H9 (cell line): ENCODE measurements at regions not wholly inside any gene's neighbourhood (a gene's known extent, or its start where the extent isn't known, plus 50 kb on each side); places are given as distances from the start of the nearest gene placed in this dataset.

ENCODE experiments used
- DNase-seq: peaks from one replicate; pipeline ENCODE4 v3.0.0-alpha.2; 2017
- H2AFZ ChIP-seq: one replicate; pipeline ENCODE4 v1.6.1; 2013; ENCODE audit warnings: mild to moderate bottlenecking, low read length, control low read depth, moderate library complexity
- H2AK5ac ChIP-seq: 2 replicates; pipeline ENCODE4 v1.6.1; 2013; ENCODE audit warnings: low read length, control low read depth, mixed read lengths; ENCODE audit not compliant: insufficient read length
- H2BK120ac ChIP-seq: one replicate; pipeline ENCODE4 v1.6.1; 2013; ENCODE audit warnings: low read depth, mild to moderate bottlenecking, low read length, control low read depth, inconsistent platforms; ENCODE audit not compliant: poor library complexity, severe bottlenecking
- H2BK12ac ChIP-seq: 2 replicates; pipeline ENCODE4 v1.6.1; 2013; ENCODE audit warnings: low read length, control low read depth, mixed read lengths, low read depth; ENCODE audit not compliant: insufficient read length
- H2BK15ac ChIP-seq: 2 replicates; pipeline ENCODE4 v1.6.1; 2013; ENCODE audit warnings: low read depth, low read length, control low read depth
- H2BK20ac ChIP-seq: one replicate; pipeline ENCODE4 v1.6.1; 2013; ENCODE audit warnings: low read depth, mild to moderate bottlenecking, low read length, control low read depth, inconsistent platforms; ENCODE audit not compliant: poor library complexity, severe bottlenecking
- H2BK5ac ChIP-seq: 2 replicates; pipeline ENCODE4 v1.6.1; 2013; ENCODE audit warnings: low read length, control low read depth, mixed read lengths; ENCODE audit not compliant: insufficient read length
- H3K14ac ChIP-seq: 2 replicates; pipeline ENCODE4 v1.6.1; 2013; ENCODE audit warnings: low read length, control low read depth; ENCODE audit not compliant: insufficient read depth
- H3K18ac ChIP-seq: 2 replicates; pipeline ENCODE4 v1.6.1; 2013; ENCODE audit warnings: low read depth, mild to moderate bottlenecking, mixed read lengths, low read length, control low read depth; ENCODE audit not compliant: insufficient read length
- H3K23ac ChIP-seq: 2 replicates; pipeline ENCODE4 v1.6.1; 2013; ENCODE audit warnings: low read length, control low read depth, mixed read lengths, low read depth; ENCODE audit not compliant: insufficient read length
- H3K23me2 ChIP-seq: 2 replicates; pipeline ENCODE4 v1.6.1; 2013; ENCODE audit warnings: low read depth, mild to moderate bottlenecking, mixed read lengths, low read length, control low read depth; ENCODE audit not compliant: insufficient read length, poor library complexity, severe bottlenecking
- H3K27ac ChIP-seq: 2 replicates; pipeline ENCODE4 v1.5.1; 2013; ENCODE audit warnings: low read length, control low read depth, mixed read lengths, low read depth; ENCODE audit not compliant: insufficient read length
- H3K27me3 ChIP-seq: 2 replicates; pipeline ENCODE4 v1.6.1; 2013; ENCODE audit warnings: low read length, control low read depth, inconsistent platforms; ENCODE audit not compliant: insufficient read depth
- H3K4ac ChIP-seq: 2 replicates; pipeline ENCODE4 v1.6.1; 2013; ENCODE audit warnings: low read depth, mild to moderate bottlenecking, control low read depth, inconsistent platforms, low read length, moderate library complexity
- H3K4me1 ChIP-seq: 2 replicates; pipeline ENCODE4 v1.6.1; 2013; ENCODE audit warnings: low read length, control low read depth, inconsistent platforms; ENCODE audit not compliant: insufficient read depth
- H3K4me2 ChIP-seq: 2 replicates; pipeline ENCODE4 v1.6.1; 2013; ENCODE audit warnings: low read length, control low read depth, mixed read lengths; ENCODE audit not compliant: insufficient read length, insufficient read depth
- H3K56ac ChIP-seq: 2 replicates; pipeline ENCODE4 v1.6.1; 2013; ENCODE audit warnings: low read depth, mild to moderate bottlenecking, mixed read lengths, low read length, control low read depth; ENCODE audit not compliant: insufficient read length
- H3K79me1 ChIP-seq: 2 replicates; pipeline ENCODE4 v1.6.1; 2013; ENCODE audit warnings: low read depth, mild to moderate bottlenecking, moderate library complexity, low read length, control low read depth, inconsistent platforms; ENCODE audit not compliant: insufficient read depth, poor library complexity, severe bottlenecking
- H3K79me2 ChIP-seq: 2 replicates; pipeline ENCODE4 v1.6.1; 2013; ENCODE audit warnings: low read length, control low read depth, inconsistent platforms; ENCODE audit not compliant: insufficient read depth
- H3K9ac ChIP-seq: 2 replicates; pipeline ENCODE4 v1.6.1; 2013; ENCODE audit warnings: low read length, control low read depth, mixed read lengths; ENCODE audit not compliant: insufficient read length; ENCODE audit errors: extremely low read depth
- H3K9me3 ChIP-seq: one replicate; pipeline ENCODE4 v1.6.1; 2013; ENCODE audit warnings: low read depth, low read length, inconsistent platforms; ENCODE audit not compliant: control insufficient read depth
- H3T11ph ChIP-seq: one replicate; pipeline ENCODE4 v1.6.1; 2013; ENCODE audit warnings: mild to moderate bottlenecking, low read length, control low read depth, inconsistent platforms
- H4K20me1 ChIP-seq: one replicate; pipeline ENCODE4 v1.6.1; 2013; ENCODE audit not compliant: control insufficient read depth, insufficient read length, insufficient read depth
- H4K5ac ChIP-seq: 2 replicates; pipeline ENCODE4 v1.6.1; 2013; ENCODE audit warnings: low read depth, mild to moderate bottlenecking, mixed read lengths, low read length, control low read depth; ENCODE audit not compliant: insufficient read length
- H4K8ac ChIP-seq: replicated peaks from 2 replicates; pipeline ENCODE4 v1.6.1; 2013; ENCODE audit warnings: low read length, control low read depth, mixed read lengths, low read depth; ENCODE audit not compliant: insufficient read length
- H4K91ac ChIP-seq: 2 replicates; pipeline ENCODE4 v1.6.1; 2013; ENCODE audit warnings: low read depth, mild to moderate bottlenecking, moderate library complexity, mixed read lengths, low read length, control low read depth; ENCODE audit not compliant: insufficient read length
- H3K27ac Mint-ChIP-seq, 3 experiments: 2 replicates in 2 of 3; 3 replicates in 1 of 3; pipeline ENCODE4 v1.8.0; 2020 to 2021; ENCODE audit warnings: mixed read lengths in 3 of 3, mild to moderate bottlenecking in 1 of 3, moderate library complexity in 1 of 3
- H3K27me3 Mint-ChIP-seq: 2 replicates; pipeline ENCODE4 v1.8.0; 2021; ENCODE audit warnings: low read depth, mild to moderate bottlenecking, moderate library complexity, mixed read lengths
- H3K36me3 Mint-ChIP-seq, 3 experiments: 2 replicates in 2 of 3; 3 replicates in 1 of 3; pipeline ENCODE4 v1.8.0; 2020 to 2021; ENCODE audit warnings: low read depth in 3 of 3, mixed read lengths in 3 of 3; ENCODE audit not compliant: insufficient read depth in 1 of 3
- H3K4me1 Mint-ChIP-seq, 2 experiments: 2 replicates each; pipeline ENCODE4 v1.8.0; 2020; ENCODE audit warnings: mixed read lengths in 2 of 2
- H3K4me3 Mint-ChIP-seq, 2 experiments: 2 replicates in 1 of 2; 3 replicates in 1 of 2; pipeline ENCODE4 v1.8.0; 2020 to 2021; ENCODE audit warnings: mild to moderate bottlenecking in 2 of 2, mixed read lengths in 2 of 2, moderate library complexity in 1 of 2
- H3K9me3 Mint-ChIP-seq, 2 experiments: 2 replicates in 1 of 2; 3 replicates in 1 of 2; pipeline ENCODE4 v1.8.0; 2020; ENCODE audit warnings: mild to moderate bottlenecking in 2 of 2, mixed read lengths in 2 of 2, moderate library complexity in 1 of 2
- WGBS: extraction: QIAGEN DNeasy Blood & Tissue Kit; methylation state at CpG from one replicate; pipeline ENCODE4 v1.1.7; 2013; ENCODE audit warnings: missing lambda C conversion rate, low lambda C conversion rate, mixed read lengths; ENCODE audit not compliant: insufficient read length; ENCODE audit errors: extremely low coverage; 5-methylcytosine and 5-hydroxymethylcytosine counted together
- TF ChIP-seq, protein P1 (sequence below): fragments of 200-600 bp; sonication (generic); conservative IDR thresholded peaks from 3 replicates; pipeline ENCODE4 v1.8.0; 2021; ENCODE audit warnings: antibody characterized with exemption, mild to moderate bottlenecking

DNA sequence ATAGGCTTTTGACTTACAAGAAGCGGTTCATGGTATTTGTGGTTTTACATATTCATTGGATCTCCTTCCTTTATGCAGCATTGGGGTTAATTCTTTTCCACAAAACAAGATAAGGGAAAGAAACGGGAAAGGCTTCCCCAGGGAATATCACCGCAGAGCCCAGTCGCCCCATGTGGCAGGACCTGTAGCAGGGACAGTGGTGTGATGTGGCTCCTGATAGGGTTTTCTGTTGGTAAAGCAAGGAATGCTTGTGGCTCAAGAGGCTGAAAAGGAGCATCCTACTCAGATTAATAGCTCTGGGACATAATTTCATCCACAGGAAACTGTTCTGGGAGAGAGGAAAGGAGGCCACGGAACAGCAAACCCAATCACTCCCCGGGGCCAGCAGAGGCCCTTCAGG, 699.9 kb downstream of the MTRR start:
- H3K23ac ChIP-seq, result no peak overlapping the region
- no peaks in the 10 kb centered on the region for H3K27me3 Mint-ChIP-seq

More for the DNA sequence above, 699.9 kb downstream of the MTRR start:
- H2BK5ac ChIP-seq, result no peak overlapping the region
- Mint-ChIP-seq H3K36me3 (no peaks in the 10 kb centered on the region), H3K9me3 (no peaks in the 10 kb centered on the region), H3K27ac (no peak overlapping the region; a peak in 1 of 7 replicates), H3K4me3 (no peak overlapping the region), H3K4me1 (peaks cover 8% of the 10 kb centered on the region in 2 experiments)
- no peak overlapping the region for H2BK20ac ChIP-seq
- no peaks in the 10 kb centered on the region for H4K20me1 ChIP-seq
- no peak overlapping the region for H2AFZ ChIP-seq
- peaks cover 3% of the 10 kb centered on the region; the same call in 1 of the 2 replicates for H3K4me1 ChIP-seq
- no peak overlapping the region for H3K14ac ChIP-seq
- no peaks in the 10 kb centered on the region for H3K79me2 ChIP-seq
- no peak overlapping the region for H3K27ac ChIP-seq
- H3K4me2 ChIP-seq, result no peak overlapping the region
- H4K8ac ChIP-seq, result no peak overlapping the region
- H2BK15ac ChIP-seq, result no peak overlapping the region
- H3K9ac ChIP-seq, result no peak overlapping the region
- H3K56ac ChIP-seq, result no peak overlapping the region
- no peak overlapping the region for H2BK120ac ChIP-seq
- no peak overlapping the region for H2AK5ac ChIP-seq
- H3K27me3 ChIP-seq, result no peaks in the 10 kb centered on the region
- no peak overlapping the region for H4K91ac ChIP-seq
- H3K18ac ChIP-seq, result no peak overlapping the region
- no peaks in the 10 kb centered on the region for H3K9me3 ChIP-seq
- no peak overlapping the region for H3T11ph ChIP-seq
- TF ChIP-seq, protein P1, sequence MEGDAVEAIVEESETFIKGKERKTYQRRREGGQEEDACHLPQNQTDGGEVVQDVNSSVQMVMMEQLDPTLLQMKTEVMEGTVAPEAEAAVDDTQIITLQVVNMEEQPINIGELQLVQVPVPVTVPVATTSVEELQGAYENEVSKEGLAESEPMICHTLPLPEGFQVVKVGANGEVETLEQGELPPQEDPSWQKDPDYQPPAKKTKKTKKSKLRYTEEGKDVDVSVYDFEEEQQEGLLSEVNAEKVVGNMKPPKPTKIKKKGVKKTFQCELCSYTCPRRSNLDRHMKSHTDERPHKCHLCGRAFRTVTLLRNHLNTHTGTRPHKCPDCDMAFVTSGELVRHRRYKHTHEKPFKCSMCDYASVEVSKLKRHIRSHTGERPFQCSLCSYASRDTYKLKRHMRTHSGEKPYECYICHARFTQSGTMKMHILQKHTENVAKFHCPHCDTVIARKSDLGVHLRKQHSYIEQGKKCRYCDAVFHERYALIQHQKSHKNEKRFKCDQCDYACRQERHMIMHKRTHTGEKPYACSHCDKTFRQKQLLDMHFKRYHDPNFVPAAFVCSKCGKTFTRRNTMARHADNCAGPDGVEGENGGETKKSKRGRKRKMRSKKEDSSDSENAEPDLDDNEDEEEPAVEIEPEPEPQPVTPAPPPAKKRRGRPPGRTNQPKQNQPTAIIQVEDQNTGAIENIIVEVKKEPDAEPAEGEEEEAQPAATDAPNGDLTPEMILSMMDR, result no peak
- H4K5ac ChIP-seq, result no peak overlapping the region
- no peak for DNase-seq
- no peak overlapping the region for H2BK12ac ChIP-seq
- no CpG with 5 or more reads among the region's 6 CpGs for WGBS
- no peaks in the 10 kb centered on the region for H3K23me2 ChIP-seq
- no peak overlapping the region for H3K4ac ChIP-seq
- no peaks in the 10 kb centered on the region for H3K79me1 ChIP-seq
